ENCODE measurements at regions not wholly inside any gene's neighbourhood (a gene's known extent, or its start where the extent isn't known, plus 50 kb on each side); places are given as distances from the start of the nearest gene placed in this dataset.

DNA sequence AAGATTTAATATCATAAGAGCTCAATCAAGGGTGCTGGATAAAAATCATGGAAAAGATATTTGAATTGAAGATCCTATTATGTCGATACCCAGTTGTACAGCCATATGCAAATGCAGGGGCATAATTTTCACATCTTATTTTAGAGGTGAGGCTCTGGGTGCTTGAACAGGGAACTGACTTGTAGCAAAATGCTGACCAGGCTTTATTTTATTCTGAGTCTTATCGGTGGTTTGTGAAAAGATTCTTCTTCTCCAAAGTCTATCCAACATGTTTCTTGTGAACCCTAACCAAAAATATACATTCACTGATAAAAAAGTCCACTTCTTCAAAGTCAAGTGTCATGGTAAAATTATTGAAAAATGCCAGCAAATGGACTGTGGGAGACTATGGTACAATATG lies 475.5 kb upstream of the NEGR1 start:
- Histone ChIP-seq H3K4me3 (ENCODE audit: low read length) (no peak overlapping the region), H3K9me3 (replicated peaks; ENCODE audit: insufficient read depth, low read length) (no peaks in the 10 kb centered on the region), H3K4me1 (ENCODE audit: low read length) (no peaks in the 10 kb centered on the region), H3K9me2 (replicated peaks; ENCODE audit: insufficient read depth, low read length) (no peaks in the 10 kb centered on the region), H3K36me3 (replicated peaks; ENCODE audit: insufficient read depth, low read length) (no peaks in the 10 kb centered on the region), H3K4me2 (ENCODE audit: low read depth, low read length) (no peak overlapping the region), H3F3A (ENCODE audit: insufficient read depth, low read length) (no peaks in the 10 kb centered on the region), H3K79me2 (ENCODE audit: low read length) (no peaks in the 10 kb centered on the region), H3K27ac (ENCODE audit: low read length) (no peak overlapping the region), H3K27me3 (replicated peaks; ENCODE audit: insufficient read depth, low read length) (no peaks in the 10 kb centered on the region), H2AFZ (ENCODE audit: low read length) (no peak overlapping the region), H4K20me1 (ENCODE audit: insufficient read depth, low read length) (no peaks in the 10 kb centered on the region), H3K9ac (ENCODE audit: low read length) (no peak overlapping the region)
- no peak for TF ChIP-seq EZH2phosphoT487 (IDR thresholded peaks at IDR 0.05; ENCODE audit: low read length)
- no peak for TF ChIP-seq EZH2 (optimal IDR thresholded peaks at IDR 0.05; ENCODE audit: low read depth, low read length)
- TF ChIP-seq, protein P1, sequence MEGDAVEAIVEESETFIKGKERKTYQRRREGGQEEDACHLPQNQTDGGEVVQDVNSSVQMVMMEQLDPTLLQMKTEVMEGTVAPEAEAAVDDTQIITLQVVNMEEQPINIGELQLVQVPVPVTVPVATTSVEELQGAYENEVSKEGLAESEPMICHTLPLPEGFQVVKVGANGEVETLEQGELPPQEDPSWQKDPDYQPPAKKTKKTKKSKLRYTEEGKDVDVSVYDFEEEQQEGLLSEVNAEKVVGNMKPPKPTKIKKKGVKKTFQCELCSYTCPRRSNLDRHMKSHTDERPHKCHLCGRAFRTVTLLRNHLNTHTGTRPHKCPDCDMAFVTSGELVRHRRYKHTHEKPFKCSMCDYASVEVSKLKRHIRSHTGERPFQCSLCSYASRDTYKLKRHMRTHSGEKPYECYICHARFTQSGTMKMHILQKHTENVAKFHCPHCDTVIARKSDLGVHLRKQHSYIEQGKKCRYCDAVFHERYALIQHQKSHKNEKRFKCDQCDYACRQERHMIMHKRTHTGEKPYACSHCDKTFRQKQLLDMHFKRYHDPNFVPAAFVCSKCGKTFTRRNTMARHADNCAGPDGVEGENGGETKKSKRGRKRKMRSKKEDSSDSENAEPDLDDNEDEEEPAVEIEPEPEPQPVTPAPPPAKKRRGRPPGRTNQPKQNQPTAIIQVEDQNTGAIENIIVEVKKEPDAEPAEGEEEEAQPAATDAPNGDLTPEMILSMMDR (IDR thresholded peaks at IDR 0.05; ENCODE audit: low read length): no peak
- no peak for DNase-seq

DNA sequence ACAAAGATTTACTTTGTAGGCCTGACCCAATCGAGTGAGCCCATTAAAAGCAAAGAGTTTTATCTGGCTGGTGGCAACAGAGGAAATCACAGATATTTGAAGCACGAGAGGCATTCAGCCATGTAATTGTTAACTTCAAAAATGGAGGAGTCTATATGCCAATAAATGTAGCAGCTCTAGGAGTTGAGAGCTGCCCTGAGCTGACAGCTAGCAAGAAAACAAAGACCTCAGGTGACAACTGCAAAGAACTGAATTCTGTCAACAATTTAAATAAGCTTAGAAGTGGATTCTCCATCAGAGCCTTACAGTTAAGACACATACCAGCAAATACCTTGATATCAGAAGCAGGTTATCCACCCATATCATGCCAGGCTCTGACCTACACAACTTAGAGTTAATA lies 463.1 kb upstream of the NEGR1 start:
- Histone ChIP-seq H3K4me3 (ENCODE audit: low read length) (no peak overlapping the region), H3K4me1 (ENCODE audit: low read length) (no peaks in the 10 kb centered on the region)
- no peak for DNase-seq

DNA sequence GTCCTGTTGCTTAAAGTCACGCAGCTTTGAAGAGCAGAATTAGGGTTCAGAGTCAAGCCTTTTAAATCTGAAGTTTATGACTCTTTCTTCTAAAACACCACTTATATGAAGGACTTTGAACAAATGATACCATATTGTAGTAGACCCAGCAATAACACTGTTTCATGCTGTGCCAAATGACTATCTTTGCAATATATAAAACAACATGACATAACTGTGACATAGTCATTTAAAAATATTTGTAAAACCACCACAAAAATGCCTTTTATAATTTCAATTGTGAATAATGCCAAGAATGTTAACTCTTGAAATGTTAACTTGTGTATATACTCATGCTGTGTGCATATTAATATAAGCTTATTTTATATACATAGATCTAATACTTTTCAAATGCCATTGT lies 452.1 kb upstream of the NEGR1 start:
- no peaks in the 10 kb centered on the region for H3F3A ChIP-seq (ENCODE audit: insufficient read depth, low read length)
- no peak overlapping the region for H3K9ac ChIP-seq (ENCODE audit: low read length)
- H3K36me3 ChIP-seq (replicated peaks; ENCODE audit: insufficient read depth, low read length): no peaks in the 10 kb centered on the region

More for the DNA sequence above, 463.1 kb upstream of the NEGR1 start:
- TF ChIP-seq EZH2 (optimal IDR thresholded peaks at IDR 0.05; ENCODE audit: low read depth, low read length) (no peak), EZH2phosphoT487 (IDR thresholded peaks at IDR 0.05; ENCODE audit: low read length) (no peak)
- TF ChIP-seq, protein P1 (IDR thresholded peaks at IDR 0.05; ENCODE audit: low read length): no peak
- Histone ChIP-seq H2AFZ (ENCODE audit: low read length) (no peak overlapping the region), H3K27me3 (replicated peaks; ENCODE audit: insufficient read depth, low read length) (no peaks in the 10 kb centered on the region), H3K4me2 (ENCODE audit: low read depth, low read length) (no peak overlapping the region), H3K36me3 (replicated peaks; ENCODE audit: insufficient read depth, low read length) (no peaks in the 10 kb centered on the region), H3K9me2 (replicated peaks; ENCODE audit: insufficient read depth, low read length) (no peaks in the 10 kb centered on the region; the same call in 1 of the 2 replicates), H3K27ac (ENCODE audit: low read length) (no peak overlapping the region), H3F3A (ENCODE audit: insufficient read depth, low read length) (no peaks in the 10 kb centered on the region), H3K9me3 (replicated peaks; ENCODE audit: insufficient read depth, low read length) (no peaks in the 10 kb centered on the region), H4K20me1 (ENCODE audit: insufficient read depth, low read length) (no peaks in the 10 kb centered on the region), H3K79me2 (ENCODE audit: low read length) (no peaks in the 10 kb centered on the region), H3K9ac (ENCODE audit: low read length) (no peak overlapping the region)

More for the DNA sequence above, 452.1 kb upstream of the NEGR1 start:
- no peak overlapping the region for H3K4me3 ChIP-seq (ENCODE audit: low read length)
- no peak overlapping the region for H3K4me2 ChIP-seq (ENCODE audit: low read depth, low read length)
- no peaks in the 10 kb centered on the region for H4K20me1 ChIP-seq (ENCODE audit: insufficient read depth, low read length)
- no peak overlapping the region for H2AFZ ChIP-seq (ENCODE audit: low read length)
- no peaks in the 10 kb centered on the region for H3K4me1 ChIP-seq (ENCODE audit: low read length)
- no peaks in the 10 kb centered on the region for H3K9me2 ChIP-seq (replicated peaks; ENCODE audit: insufficient read depth, low read length)
- no peak for DNase-seq
- no peak overlapping the region for H3K27ac ChIP-seq (ENCODE audit: low read length)
- TF ChIP-seq, protein P1 (IDR thresholded peaks at IDR 0.05; ENCODE audit: low read length): no peak
- TF ChIP-seq EZH2phosphoT487 (IDR thresholded peaks at IDR 0.05; ENCODE audit: low read length) (no peak), EZH2 (optimal IDR thresholded peaks at IDR 0.05; ENCODE audit: low read depth, low read length) (no peak)
- no peaks in the 10 kb centered on the region for H3K79me2 ChIP-seq (ENCODE audit: low read length)
- no peaks in the 10 kb centered on the region for H3K27me3 ChIP-seq (replicated peaks; ENCODE audit: insufficient read depth, low read length)
- H3K9me3 ChIP-seq (replicated peaks; ENCODE audit: insufficient read depth, low read length): no peaks in the 10 kb centered on the region
